Stimulated activated CD4-positive, alpha-beta T cell treated with anti-CD3 and anti-CD28 coated beads, Interleukin-12 subunit alpha, Interleukin-12 subunit beta, amount 100 ng/mL, for 48 hours (primary cell): ENCODE measurements at regions not wholly inside any gene's neighbourhood (a gene's known extent, or its start where the extent isn't known, plus 50 kb on each side); places are given as distances from the start of the nearest gene placed in this dataset.

Experiments
- DNase-seq, 3 donors: peaks; one replicate each; pipeline ENCODE4 v3.0.0-alpha.2; 2020; ENCODE audit warnings: low read depth in 2 of 3, low spot score in 1 of 3

DNA sequence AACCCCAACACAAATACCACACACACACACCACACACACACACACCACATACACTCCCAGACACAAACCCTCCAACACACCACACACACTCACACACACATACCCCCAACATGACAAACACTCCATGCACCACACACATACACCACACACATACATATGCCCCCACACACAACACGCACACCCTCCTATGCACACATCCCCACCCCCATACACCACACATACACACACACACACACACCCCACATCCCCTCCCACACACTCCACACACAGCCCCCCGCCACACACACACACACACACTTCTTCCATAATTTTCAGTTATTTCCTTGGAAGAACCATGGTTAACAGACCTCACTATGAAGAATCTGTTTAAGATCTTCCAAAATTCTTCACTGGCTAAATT is 173.5 kb upstream of the KCNIP4 start:
- no peak for DNase-seq

DNA sequence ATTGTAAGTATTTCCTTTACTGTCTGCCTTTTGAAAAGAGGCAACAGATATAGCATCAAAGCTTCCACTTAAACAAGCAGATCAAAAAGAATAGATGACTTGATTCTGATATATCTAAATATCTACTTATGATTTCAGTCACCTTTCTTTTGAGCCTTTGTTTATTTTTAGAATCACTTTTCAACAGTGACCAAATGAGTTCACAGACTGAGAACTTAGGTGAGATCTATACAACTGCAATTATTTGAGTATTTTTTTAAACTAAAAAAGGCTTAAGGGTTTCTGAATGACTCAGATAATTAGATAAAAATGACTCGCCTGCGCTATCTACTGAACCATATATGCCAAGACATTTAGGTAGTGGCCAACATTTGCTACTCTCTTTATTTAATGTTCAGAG is 166.7 kb upstream of the KCNIP4 start:
- DNase-seq = no peak

DNA sequence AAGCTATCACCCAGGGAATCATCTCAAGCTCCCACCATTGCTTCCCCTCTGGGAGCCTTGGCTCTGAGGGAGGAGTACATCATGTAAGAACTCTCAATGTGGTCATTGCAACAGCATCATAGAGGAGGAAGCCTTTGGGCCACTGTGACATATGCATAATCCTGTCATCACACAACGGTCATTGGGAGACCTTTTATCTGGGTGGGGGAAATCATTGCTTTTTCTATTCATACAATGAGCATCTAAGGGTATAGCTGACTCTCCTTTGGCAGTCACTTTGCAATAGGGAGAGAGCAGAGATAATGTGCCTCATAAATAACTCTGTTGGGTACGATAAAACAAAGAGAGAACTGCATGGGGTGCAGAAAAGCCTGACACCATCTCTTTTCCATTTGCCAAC is 155.2 kb upstream of the KCNIP4 start:
- DNase-seq = no peak

DNA sequence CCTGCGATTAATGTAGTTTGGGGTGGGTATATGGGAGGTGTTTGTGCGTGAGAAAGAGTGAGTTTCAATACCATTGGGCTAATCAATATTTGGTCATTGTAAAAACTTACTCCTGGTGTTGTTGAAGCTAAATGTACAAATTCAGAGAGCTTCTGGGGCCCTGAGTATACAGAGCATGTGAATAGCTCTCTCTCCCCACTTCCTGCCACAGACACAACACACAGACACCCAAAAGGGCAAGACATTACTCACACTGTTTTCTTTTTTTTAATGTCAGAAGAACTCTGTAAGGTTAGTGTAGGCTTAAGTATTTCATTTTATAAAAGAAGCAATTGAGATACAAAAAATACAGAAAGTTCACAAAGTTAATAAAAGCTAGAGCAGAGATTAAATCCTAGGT is 151.3 kb upstream of the KCNIP4 start:
- DNase-seq = no peak

DNA sequence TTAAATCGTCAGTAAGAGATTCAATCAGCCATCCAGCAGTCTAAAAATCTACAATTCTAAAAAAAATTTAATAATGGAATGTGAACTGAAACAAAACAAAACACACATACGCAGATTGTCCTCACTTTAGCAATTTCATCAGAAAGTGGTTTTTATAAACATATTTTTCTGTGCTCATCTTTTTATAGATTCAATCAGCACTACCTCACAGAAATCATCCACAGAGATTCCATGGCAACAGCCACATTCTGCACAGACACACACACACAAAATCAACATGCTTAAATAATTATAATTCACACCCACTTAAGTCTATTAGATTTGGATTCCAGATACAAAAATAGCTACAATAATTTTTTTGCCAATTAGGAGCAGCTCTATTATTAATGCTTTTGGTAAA is 149.0 kb upstream of the KCNIP4 start:
- DNase-seq = no peak

DNA sequence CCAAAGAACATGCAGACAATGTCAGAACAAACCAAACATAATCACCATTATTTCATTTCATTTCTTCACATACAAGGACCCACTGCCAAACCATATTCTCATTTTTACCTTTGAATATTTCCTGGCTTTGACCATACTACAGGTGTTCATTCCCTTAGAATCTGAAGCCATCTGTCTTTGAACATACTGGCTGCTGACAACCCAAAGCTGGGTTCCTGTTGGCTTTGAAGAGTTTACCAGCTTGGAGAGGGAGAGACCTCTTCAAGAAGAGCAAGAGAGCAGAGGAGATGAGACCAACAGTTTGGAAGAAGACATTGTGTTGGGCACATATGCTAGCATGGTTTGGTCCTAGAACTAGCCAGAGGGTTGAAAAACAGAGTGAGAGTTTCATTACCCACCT is 145.6 kb upstream of the KCNIP4 start:
- DNase-seq = no peak

DNA sequence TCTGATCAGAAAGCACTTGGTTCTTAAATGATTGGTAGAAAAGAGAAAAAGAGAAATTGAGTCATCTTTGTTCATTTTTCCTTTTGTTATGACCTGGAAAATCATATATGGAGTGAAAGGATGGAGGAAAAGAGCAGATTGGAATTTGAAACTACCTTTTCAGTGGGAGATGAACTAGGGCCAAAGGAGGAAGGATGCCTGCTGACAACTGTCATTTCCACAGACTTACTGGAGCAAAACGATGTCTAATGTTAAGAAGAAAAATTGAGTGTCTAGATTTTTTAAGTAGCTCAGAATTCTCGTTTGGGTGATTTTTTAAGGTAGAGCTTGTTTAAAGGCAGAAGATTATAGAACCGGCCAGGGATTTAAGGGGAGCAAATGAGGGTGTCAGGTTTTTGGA is 144.6 kb upstream of the KCNIP4 start:
- DNase-seq = no peak

DNA sequence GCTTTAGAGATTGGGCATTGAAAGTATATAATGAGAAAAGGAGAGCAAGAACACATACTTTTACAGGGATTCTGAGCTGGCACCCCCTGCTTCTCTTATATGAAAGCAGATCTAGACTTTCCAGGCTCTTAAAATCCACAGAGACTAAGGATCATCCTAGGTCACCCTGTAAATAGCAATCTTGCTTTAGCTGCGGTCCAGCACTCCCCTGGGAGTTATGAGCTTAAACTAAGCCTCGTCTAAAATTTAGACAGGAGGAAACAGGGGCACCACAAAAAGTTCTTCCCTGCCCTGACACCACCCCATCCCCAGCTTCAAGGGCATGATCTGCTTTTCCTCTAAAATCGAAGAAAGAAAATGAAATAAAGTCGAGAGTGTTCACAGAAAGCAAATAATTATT is 143.3 kb upstream of the KCNIP4 start:
- no peak for DNase-seq

DNA sequence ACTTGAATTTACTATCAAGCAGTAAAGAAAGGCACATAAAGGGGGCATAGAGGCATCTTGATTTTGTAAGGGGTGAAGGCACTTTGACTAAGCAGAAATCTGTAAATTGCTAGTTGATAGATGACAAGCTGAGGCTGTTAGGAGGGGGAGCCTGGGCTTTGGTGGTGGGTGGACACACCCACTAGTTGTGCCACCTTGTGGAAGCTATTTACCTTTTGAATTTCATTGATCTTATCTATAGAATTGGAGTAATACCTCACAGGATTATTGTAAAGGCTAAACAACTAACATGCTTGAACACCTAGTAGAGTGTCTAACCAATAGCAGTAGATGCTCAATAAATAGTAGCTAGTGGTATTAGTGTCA is 142.8 kb upstream of the KCNIP4 start:
- no peak for DNase-seq

DNA sequence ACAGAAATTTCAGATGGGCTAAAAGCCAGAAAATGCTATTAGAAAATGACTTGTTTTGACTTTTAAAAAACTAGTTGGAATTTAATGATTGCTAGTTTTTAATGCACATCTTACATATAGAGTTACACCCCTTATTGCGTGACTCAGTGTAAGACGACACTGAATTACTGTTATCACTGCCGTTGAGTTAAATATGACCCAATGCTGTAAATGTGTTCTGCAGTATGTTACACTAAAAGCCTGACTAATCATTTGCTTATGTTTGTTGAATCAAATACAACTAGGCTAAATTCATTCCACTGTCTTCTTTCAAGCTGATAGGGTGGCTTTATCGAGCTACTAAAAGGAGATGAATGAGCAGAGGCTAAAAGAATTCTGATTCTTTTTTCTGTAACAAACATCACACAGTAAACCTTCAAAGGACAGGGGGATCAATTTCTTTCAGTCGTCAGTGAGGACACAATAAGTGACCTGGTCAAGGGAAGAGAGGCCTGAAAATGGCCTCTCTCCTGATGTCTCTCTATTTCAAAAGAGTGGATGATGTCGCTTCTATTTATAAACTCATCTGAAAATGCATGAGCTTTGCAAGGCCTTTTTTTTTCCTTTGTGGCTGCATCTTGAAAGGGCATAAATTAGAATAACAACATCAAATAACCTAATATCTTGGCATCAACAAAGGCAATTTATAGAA is 142.2 kb upstream of the KCNIP4 start:
- DNase-seq = no peak

DNA sequence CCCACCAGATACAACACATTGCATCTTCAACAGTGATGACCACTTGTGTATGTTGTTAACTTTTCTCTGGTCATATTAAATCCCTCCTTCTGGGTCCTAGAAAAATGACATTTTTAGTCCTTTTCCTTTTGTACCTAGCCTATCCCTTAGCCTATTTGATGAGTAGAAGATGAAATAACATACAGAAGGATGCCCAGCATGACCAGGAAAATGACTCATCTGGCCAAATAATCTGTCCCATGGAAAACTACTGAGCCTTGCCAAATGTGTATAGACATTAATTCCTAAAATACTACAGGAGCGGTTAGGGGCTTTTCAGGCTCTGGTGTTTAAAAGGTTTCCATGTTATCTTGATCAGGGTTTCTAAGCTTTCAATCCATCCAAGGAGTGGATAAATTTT is 129.0 kb upstream of the KCNIP4 start:
- no peak for DNase-seq

DNA sequence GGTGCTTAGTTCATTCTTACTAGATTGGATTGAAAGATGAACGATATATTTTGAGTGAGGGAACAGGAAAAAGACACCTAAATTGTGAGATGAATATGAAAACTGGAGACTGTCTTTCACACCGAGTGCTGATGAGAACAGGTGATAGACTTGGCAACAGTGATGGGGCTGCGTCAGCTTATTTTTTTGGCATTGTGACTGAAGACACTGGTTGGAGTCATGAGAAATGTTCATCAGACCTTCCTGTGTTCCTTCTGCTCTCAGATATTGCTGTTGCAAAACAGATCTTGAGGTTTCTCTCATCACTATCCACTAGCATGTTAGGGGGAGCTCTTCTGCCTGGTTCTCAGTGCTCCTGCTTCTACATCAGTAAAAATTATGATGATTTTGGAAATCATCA is 124.2 kb upstream of the KCNIP4 start:
- no peak for DNase-seq

DNA sequence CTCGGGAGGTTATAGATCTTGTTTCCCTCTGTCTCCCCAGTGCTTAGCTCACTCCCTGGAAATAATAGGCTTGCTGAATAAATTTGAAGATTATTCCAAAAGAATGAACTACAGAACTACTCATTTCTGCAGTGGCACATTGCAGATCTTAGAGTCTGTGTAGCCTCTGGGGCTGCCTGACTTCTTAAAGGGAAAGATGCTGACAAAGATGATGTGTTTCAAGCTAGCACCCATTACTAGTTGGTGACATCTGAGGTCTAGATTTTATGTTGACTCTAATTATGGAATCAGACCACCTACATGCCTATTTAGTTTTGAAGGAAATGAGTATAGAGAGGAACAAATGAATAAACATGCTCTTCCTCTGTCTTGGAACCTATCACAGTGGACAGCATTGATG is 123.7 kb upstream of the KCNIP4 start:
- no peak for DNase-seq

DNA sequence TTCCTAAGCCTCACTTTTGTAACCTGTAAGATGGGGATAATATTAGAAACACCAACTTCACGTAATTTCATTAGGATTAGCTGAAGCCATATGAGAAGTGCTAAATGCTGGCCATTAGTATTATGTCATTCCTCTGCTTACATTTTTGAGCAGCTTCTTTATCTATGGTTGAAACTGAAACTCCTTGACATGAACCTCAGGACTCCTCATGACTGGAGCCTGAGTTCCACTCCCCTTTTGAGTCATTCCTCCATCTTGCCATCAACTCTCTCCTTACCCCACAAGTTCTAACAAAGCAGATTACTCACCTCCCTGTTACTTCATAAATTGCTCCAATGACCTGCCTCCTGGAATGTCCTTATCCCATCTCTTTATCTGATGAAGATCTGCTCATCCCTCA is 123.2 kb upstream of the KCNIP4 start:
- DNase-seq = no peak

DNA sequence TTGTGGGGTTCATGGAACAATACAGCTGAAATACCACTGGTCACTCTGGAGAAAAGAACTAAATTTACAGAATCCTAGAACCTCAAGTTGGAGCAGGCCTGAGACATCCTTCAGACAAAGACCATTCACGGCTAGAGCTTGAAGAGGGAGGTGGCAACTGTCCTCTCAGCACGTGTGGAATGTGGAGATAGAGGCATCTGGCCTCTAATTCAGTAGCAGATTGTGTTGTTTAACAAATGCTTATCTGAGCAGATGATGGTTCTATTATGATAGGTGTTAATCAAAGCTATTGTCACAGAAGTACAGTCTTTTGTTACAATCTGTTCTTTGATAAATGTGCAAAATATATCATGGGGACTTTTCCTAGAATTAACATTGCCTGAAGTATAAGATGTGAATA is 121.7 kb upstream of the KCNIP4 start:
- no peak for DNase-seq

DNA sequence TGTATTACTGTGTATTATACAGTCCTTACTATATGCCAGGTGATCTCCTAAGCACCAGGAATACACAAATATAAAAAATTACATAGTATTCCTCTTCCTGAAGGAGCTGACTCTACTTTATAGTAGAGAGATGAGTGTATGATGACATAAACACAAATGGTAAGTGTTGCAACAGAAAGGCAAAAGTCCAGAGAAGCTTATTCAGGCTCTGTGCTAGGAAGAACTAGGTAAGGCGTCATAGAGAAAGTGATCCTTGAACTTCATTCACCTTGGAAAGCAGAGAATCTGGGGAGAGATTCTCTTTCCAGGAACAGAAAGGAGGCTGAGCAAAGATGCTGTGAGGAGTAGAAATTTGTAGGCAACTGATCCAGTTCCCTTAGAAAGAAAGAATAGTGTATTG is 115.0 kb upstream of the KCNIP4 start:
- DNase-seq = no peak

DNA sequence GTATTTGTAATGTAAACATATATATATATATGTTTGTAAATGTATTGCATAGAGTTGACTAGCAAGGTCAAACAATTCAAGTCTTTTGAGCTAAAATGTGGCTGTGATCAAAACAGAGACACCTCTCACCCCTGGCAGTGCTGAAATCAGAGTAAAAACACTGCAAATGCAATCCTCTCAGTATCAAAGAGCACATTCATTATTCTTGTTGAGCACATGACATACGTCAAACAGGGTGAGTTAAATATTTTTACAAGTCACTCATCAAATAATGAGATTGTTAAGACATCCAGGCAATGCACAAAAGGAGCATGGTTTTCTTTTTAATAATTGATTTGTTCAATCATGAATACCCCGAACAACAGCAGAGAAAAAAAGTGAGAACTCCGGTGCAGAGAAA is 114.1 kb upstream of the KCNIP4 start:
- DNase-seq = no peak

DNA sequence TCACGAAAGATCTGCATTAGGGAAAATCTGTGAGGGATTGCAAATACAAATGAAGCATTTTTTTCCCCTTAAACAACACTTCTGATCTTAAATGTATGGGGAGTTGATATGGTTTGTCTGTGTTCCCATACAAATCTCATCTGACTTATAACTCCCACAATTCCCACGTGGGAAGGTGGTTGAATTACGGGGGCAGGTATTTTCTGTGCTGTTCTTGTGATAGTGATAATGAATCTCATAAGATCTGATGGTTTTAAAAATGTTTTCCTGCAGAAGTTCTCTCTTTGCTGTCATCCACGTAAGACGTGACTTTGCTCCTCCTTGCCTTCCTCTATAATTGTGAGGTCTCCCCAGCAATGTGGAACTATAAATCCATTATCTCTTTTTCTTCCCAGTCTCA is 107.4 kb upstream of the KCNIP4 start:
- DNase-seq = no peak

DNA sequence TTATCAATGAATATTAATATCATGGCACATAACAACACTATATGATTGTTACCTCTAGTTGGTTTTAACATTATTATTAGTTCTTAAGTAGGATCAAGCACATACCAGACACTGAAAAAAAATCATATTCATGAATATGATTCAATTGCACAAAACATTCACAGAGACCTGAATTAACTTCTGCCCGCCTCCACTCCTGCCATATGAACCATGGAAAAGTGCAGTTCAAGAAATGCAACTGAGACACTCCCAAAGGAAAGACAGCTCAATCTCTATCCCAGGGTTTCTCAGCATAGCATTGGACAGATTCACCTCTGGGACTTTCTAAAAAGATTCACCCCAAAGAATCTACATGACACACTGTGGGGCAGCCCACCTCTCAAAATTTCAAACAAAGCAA is 103.5 kb upstream of the KCNIP4 start:
- DNase-seq = no peak

DNA sequence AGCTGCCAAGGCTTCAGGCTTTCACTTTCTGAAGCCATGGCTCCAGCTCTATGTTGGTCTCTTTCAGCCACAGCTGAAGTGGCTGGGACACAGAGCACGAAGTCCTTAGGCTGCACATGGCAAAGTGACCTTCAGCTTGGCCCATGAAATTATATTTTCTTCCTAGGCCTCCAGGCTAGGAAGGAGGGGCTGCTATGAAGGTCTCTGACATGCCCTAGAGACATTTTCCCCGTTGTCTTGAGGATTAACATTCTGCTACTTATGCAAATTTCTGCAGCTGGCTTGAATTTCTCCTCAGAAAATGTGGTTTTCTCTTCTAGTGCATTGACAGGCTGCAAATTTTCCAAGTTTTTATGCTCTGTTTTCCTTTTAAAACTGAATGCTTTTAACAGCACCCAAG is 99.8 kb upstream of the KCNIP4 start:
- no peak for DNase-seq

DNA sequence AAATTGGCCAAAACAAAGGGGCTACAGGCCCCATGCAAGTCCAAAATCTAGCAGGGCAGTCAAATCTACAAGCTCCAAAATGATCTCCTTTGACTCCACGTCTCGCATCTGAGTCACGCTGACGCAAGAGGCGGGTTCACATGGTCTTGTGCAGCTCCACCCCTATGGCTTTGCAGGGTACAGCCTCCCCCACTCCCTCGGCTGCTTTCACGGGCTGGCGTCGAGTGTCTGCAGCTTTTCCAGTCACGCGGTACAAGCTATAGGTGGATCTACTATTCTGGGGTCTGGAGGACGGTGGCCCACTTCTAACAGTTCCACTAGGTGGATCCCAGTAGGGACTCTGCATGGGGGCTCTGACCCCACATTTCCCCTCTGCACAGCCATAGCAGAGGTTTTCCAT is 99.2 kb upstream of the KCNIP4 start:
- DNase-seq = no peak

DNA sequence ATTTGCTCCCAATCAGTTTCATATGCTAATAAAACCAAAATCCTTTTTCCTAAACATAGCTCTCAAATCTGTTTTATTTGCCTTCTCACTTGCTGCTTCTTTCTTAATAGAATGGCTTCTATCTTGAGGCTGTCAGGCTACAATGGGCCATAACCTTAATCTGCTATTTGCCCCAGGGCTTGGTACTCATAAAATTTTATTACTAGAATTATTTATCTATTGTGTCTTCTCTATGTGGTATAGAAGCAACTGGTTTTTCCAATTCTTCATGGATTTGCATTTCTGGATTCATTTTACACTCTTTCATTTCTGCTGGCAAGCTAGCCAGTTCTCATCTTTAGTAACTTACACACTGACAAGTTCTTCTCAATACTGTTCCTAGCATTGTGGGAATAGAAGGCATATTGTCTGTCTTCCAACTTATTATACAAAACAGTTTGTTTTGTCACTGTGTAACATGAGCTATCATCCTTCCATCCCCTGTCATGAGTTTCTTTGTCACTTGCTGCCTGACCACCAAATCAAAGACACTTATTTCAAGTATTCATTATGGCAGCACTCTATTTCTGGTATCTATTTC is 96.6 kb upstream of the KCNIP4 start:
- DNase-seq = no peak

DNA sequence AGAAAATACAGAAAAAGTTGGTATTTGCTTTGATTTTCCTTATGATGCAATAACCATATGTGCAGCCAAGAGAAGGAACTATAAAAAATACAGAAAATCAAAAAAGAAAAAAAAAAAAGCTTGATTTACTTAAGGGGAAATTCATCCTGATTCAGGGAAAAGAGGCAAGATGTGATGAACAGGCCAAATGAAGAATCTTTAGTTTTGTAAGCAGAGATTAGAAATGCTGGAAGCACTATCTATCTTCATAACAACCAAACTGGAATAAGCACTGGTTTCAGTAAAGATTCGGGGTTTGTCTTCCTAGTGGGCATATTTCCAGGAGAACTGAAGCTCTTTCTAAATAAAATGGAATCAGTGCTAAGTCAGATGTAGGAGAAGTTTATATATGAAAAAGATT is 82.9 kb upstream of the KCNIP4 start:
- no peak for DNase-seq

DNA sequence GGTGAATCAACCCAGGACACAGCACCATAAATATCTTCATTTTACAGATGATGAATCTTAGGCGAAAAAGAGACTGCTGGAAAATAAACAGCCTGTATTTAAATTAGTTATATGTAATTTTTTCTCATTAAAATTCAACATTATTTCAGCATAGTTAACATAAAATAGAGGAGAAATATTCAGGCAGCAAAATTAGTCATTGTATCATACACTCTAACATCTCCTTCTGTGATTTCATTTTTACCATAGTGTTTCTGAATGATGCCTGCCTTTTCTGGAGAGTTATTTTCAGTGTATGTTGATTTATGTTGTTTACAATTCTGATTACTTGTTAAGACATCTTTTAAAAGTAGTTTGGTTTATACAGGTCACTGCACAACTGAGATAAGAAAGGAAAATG is 82.3 kb upstream of the KCNIP4 start:
- DNase-seq = no peak
